SKM-1 treated with dmso at 0.1 percent for 144 hours (cell line): ENCODE measurements at regions not wholly inside any gene's neighbourhood (a gene's known extent, or its start where the extent isn't known, plus 50 kb on each side); places are given as distances from the start of the nearest gene placed in this dataset.
"Not testable (repeated sequence)": the region's sequence is repeated elsewhere in the genome, so short reads cannot be mapped to it uniquely, and the experiment has no call there.

Source experiments
- DNase-seq: peaks from one replicate; lab custom pipeline; 2025; ENCODE audit not compliant: unreplicated experiment; lab: John Stamatoyannopoulos, UW

DNA sequence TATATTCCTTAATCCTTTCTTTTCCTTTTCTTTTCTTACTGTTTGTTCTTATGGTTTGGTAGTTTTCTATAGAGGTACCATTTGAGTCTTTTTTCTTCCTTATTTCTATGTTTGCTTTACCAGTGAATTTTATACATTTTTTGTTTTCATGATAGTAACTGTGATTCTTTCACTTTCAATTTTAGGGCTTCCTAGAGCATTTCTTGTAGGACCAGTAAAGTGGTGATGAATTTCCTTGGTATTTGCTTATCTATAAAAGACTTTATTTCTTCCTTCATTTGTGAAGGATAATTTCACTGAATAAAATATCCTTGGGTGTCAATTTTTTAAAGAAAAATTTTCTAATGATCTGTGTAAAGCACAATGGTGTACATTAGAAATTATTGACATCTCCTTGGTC lies 637.4 kb downstream of the CD109 start:
- no peak for DNase-seq

DNA sequence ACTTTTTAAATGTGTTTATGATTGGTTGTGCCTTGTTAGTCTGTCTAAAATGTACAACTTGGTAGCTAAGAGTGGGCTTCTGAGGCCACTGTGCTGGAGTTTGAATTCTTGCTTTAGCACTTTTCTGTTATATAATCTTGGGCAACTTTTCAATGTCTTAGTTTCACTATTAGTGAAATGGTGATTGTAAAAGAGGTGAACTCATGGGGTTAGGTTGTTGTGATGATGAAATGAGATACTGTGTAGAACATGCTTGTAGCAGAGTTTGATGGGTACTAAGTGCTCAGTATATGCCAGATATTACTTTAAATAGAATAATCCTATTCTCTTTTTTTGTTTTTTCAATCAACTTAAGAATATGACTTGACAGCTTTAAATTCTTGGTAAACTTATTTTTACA lies 624.7 kb downstream of the CD109 start:
- DNase-seq: no peak

DNA sequence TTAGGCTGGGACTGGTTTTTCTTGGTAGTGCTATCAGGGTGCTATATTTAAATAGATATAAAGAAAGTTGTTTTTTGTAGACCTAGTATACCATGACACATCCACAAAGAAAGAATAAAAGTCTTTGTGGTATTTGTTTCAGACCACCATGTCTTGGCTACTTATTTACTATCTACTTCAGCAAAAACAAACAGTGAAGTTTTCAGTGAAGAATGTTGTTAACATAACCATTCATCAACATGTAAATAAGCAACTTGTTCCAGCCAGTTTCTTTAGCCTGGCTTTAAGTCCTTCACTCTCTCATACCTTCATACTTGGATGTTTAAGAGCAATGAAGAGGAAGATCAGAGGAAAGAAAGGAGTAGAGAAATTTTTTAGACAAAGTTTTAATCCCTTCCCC lies 624.1 kb downstream of the CD109 start:
- DNase-seq: no peak

DNA sequence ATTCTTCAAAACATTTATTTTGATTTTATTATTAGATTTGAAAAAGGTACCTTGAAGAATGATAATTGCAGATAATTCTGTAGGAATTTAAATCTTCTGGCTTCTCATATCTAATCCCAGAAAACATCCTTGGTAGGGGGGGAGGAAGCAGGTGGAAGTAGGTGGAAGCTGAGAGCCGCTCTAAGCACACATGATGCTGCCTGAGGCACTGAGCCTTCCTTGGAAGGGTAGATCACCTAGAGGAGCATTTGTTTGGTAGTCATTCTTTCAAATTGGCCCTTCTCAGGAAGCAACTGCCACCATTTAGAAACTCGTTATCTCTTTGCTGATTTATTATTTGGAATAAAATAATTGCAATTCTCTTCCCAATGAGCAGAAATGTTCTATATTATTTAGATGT lies 623.3 kb downstream of the CD109 start:
- DNase-seq: no peak

DNA sequence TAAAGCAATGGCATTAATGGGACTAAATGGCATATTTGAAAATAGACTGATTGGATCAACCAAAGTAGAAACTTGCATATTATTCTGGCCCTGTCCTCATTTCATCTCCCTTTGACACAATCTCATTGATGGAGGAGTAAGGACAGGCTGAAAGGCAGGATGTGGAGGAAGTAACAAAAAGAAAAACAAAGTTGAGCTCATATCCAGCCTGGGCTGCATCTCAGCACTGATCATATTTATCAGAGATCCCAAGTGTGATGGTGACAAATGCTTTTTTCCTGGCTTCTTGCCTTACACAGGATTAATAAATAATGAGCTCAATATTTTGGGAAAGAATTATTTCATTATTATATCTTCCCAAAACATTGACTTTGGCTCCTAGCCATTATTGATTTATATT lies 622.7 kb downstream of the CD109 start:
- DNase-seq: no peak

DNA sequence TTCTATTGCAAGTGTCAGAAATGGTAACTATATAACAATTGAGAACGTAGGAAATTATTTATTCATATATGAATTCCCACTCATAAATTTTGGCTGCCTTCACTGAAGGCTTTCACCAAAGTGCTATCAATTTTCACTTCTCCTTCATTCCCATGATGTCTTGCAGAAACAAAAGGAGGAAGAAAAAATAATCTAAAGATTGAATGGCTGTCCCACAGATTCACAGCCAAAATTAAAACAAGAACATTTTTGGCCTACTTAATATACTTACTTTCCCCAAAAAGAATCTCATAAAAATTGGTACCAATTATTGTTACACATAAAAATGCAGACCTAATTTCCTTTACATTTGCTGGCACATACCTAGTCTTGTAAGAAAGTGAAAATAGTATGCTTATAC lies 616.1 kb downstream of the CD109 start:
- no peak for DNase-seq

DNA sequence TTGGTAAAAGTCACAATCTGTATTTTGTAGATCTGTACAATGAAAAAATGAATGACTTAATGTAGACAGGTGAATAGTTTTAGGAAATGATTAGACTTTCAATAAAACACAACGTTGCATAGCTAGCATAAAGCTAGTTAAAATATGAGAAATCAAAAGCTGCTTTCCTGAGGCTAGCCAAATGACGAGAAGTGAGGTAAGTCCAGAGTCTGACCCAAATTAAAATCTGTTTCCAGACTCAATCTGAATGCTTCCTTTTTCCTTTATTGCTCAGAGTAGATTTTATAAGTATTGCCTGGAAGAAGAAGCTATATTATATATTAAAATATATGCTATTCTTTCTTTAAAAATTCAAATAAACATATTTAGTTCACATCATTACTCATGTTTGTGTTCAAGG lies 615.4 kb downstream of the CD109 start:
- no peak for DNase-seq

DNA sequence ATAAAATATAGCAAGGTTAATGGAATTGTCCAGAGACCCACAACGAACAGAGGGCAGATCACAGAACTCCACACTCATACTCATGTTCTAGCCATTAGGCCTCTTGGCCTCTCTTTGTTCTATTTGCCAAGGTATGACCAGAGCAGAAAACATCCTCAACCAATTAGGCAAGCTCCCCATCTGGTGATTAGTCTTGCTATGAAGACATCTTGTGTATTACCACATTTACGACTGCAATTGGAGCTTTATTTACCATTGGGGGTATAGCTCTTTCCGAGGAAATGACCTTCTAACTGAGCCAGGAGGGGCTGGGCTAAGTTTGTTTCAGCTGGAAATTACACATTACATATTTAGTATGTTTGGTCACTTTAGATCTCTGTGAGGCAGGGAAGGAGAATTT lies 593.9 kb downstream of the CD109 start:
- no peak for DNase-seq

DNA sequence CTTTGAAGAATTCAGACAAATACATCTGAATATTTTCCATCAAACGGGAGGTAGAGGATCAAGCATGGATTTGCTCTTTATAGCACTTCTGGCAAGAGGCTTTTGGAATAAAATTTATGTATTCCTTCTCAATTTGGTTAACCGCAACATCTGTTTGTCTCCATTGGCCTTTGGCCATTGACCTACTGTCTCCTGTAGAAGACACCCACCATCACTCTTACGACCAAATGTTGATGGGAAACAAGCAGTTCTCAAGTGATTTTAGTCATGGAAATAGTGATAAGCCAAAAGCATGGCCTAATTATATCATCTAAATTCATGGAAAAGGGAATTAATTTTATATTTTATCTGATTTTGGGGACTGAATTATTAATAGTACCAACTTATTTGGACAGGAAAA lies 591.9 kb downstream of the CD109 start:
- DNase-seq: no peak

DNA sequence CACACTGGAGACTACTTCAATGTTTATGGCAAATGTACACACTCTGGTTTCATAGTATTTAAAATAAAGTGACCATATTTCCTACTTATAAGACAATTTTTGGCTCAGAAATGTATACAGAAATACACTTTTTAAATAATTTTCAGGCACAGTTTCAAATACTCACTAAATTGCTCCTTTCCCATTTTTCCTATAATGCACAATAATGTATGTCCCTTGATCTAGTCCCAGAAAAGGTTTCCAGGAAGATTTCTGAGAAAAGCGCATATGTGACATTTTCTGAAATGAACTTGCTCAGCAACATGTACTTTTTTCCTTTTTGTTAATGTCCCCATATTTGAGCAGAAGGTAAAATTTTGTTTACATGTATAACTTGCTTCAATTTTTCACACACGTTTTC lies 591.4 kb downstream of the CD109 start:
- no peak for DNase-seq

DNA sequence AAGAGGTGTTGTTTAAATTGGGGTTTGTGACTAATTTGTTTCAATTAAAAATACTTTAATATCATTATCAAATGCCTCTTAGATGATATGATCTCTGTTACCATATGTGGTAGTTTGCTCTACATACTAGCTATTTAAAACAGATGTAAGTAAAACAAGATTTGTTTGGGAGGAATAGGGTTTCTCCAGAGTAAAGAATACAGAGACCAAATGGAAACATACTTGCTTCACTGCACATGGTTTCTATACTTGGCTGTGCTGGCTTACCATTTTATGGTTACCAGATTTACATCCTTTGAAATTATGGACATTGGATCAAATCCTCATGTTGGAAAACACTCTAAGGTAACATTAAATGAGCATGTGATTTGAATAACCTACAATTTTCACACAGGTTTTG lies 588.3 kb downstream of the CD109 start:
- DNase-seq: no peak

DNA sequence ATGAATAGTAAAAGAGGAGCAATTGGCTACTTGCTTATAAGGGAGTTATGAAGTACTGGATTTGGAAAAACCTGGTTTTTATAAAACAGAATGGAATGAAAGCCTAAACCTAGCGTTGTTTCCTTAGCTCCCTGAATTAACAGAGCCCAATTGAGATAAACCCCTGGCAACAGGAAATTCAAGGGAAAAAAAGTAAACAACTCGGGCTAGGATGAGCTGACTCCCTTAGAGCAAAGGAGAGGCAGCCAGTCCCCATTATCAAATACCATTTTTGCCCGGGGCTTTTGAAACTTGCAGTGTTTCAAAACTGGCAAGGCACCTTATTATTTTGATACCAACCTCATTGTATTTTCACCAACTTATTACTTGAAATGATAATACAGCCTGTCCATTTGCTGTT lies 587.5 kb downstream of the CD109 start:
- no peak for DNase-seq

DNA sequence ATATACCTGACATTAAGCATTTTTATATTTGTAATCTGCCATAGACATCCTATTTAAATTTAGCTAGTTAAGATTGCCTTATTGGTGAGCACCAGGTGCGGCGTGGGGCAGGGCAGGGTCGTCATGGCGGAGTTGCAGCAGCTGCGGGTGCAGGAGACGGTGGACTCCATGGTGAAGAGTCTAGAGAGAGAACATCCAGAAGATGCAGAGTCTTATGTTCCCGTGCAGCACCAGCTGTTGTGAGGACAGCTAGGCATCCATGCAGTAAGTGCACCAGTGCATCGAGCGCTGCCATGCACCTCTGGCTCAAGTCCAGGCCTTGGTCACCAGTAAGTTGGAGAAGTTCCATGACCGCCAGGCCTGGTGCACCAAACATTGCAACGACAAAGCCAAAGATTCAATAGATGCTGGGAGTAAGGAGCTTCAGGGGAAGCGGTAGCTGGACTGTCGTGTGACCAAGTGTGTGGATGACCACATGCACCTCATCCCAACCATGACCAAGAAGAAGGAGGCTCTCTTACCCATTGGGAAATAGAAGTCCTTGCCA lies 586.2 kb downstream of the CD109 start:
- no peak for DNase-seq

DNA sequence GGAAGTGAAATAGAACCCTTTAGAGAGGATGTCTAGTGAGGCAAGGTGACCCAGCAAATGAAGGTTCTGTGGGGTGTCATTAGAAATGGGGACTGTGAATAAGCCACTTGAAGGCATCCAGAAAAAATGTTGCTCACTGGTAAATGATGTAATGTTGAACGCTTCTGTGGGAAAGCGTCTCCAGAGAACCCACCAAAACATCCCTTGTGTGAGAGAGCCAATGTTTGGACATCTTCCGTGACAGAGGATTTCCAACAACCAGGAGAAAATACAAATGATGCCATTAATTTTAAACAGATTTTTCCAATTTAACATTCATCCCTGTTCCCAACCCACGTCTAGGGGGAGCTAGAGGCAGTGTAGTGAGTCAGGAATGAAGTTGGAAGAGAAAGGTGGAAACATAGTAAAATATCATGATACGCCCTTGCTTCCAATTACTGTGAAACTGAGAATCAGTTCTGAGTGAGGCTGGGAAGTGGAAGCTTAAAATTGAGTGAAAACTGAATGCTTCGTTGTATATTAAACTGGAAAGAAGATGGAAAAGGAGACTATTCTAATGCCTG lies 584.2 kb downstream of the CD109 start:
- no peak for DNase-seq

DNA sequence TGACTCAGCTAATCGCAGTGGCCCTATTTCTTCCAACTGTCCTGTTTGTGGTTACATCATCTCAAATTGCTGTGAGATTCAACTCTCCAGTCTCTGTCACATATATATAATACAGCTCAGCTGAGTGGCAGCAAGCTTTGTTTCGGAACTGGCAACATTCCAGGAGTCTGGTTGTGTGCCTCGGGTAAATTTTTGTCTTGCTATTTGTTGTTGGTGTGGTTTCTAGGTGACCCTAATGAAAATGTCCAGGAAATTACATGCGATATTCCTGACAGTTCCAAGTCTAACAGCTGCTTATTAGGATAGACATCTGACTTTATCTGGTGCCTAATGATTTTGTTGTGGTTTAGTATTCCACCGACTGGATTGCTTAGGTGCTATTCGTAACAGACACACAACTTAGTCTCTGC lies 581.8 kb downstream of the CD109 start:
- DNase-seq: no peak

DNA sequence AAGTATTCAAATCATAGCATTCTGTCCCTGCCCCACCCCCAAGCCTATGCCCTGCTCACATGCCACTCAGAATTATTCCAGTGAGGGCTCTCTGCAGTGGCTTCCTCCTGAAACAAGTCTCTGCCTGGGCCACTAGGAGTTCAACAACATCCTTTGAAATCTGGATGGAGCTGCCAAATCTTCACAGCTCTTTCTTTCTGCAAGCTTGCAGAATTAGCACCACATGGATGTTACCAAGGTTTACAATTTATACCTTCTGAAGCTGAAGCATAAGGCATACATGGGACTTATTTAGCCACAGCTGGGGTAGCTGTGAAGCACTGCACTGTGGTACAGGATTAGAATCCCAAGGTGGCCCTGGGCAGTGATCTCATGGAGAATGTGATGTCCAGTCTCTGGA lies 577.5 kb downstream of the CD109 start:
- DNase-seq: no peak

DNA sequence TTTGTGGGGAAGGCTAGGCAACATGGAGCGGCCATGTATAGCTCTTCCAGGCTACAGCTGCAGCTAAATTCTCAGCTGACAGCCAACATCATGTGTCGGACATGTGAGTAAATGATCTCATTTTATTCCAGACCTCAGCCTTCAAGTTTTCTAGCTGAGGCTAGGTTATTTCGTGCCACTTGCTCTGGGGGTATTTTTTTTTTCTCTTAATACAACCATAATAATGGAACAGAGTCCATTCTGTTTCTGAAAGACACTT lies 573.5 kb downstream of the CD109 start:
- DNase-seq: no peak

DNA sequence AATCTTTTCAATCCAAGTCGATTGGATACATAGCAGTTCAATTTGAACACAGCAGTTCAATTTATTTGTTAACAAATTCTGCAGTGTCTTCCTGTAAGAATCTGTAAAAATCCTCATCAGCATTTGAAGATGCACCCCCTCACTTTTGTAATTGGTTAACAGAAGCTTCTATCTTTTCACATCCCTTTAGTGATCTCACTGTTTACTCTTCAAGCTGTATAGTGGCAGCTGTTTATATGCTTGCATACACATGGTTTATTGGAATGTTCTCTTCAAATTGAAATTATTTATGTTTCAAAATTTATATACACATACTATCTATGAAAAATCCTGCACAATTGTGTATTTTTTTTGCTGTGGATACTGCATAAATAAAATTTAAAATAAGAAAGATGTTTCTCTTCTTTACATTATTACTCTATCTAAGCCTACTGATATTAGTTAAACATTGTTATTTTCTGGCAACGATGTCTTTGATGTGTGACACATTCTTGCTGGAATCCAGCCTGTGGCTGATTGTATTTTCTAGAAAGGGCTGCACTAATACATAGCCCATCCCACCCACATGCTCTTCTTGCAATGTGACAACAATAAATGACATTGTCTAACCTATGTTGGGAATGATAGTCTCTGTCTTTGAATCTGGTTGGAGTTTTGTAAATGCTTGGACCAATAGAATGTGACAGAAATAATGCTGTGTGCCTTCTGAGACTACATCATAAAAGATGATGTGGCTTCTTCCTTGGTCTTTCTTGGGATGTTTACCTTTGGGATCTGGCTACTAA lies 573.0 kb downstream of the CD109 start:
- no peak for DNase-seq

DNA sequence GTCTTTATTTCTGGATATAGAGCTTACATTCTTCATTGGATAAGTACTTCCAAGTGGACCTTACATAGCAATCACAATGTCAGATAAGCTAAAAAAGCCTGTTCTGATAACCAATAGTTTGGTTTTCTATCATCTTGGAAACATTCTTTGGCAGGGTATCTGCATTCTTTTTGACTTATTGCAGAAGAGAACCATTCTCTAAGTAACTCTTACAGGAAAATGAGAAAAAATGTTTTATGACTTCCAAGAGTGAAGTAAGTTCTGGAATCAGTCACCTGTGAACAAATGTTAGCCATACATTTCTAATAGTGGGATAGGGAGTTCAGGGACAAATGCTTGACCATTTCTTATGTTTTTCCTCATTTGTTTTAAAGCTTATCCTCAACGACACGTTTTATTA lies 564.0 kb downstream of the CD109 start:
- DNase-seq: no peak

DNA sequence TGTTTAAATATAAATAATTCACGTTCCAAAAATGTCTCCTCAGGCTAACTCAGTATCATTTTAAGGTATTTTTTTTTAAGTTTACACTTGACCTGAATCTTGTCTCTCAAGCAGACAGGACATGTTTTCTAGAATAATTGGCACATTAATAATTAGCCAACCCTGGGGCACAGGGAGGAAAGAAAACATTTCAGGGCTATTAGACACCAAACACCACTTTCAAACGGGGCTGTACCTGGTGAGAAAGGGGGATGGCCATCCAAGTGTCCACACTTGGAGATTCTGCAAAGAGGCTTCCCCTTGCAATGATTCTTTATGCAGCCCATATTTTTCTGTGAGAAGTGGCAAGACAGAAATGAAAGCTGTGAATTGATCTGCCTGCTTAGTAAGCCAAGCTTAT lies 560.8 kb downstream of the CD109 start:
- no peak for DNase-seq

DNA sequence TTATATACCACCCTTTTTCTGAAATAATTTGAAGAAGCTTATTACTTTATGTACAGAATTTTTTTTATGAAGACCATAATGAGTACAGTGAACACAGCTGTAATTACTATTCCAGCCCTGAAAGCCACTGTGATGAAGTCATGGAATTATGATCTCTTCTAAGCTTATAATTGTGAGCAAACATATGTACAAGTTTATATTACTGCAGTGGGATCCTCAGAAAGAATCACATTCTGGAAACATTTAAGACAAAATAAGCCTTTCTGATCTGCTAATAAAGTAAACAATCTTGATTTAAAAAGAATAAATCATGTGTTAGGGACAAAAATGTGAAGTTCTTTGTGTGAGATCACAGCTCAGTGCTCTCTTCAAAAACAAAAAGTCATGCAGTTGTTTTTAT lies 560.4 kb downstream of the CD109 start:
- no peak for DNase-seq

DNA sequence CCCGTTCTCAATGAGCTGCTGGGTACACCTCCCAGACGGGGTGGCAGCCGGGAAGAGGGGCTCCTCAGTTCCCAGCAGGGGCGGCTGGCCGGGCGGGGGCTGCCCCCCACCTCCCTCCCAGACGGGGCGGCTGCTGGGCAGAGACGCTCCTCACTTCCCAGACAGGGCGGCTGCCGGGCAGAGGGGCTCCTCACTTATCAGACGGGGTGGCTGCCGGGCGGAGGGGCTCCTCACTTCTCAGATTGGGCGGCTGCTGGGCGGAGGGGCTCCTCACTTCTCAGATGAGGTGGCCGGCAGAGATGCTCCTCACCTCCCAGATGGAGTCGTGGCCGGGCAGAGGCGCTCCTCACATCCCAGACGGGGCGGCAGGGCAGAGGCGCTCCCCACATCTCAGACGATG lies 559.0 kb downstream of the CD109 start:
- DNase-seq: not testable (repeated sequence)

DNA sequence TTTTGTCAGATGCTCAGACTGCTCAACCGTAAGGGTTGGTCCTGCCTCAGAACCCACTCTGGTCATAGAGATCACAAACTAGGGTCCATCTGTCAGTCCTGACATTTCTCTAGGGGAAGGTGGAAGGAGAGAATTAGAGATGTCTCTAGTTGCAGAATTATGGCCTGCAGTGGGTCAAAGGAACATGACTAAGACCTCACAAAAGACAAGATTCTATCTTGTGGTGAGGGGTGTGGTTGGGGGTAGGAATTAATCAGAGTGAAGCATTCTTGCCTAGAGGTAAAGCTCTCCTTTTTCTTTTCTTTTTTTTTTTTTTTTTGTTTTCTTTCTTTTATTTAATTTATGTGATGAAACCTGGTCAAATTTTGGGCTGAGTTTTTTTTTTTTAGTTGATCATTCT lies 558.1 kb downstream of the CD109 start:
- DNase-seq: not testable (repeated sequence)
